ENCODE measurements at regions not wholly inside any gene's neighbourhood (a gene's known extent, or its start where the extent isn't known, plus 50 kb on each side); places are given as distances from the start of the nearest gene placed in this dataset.

DNA sequence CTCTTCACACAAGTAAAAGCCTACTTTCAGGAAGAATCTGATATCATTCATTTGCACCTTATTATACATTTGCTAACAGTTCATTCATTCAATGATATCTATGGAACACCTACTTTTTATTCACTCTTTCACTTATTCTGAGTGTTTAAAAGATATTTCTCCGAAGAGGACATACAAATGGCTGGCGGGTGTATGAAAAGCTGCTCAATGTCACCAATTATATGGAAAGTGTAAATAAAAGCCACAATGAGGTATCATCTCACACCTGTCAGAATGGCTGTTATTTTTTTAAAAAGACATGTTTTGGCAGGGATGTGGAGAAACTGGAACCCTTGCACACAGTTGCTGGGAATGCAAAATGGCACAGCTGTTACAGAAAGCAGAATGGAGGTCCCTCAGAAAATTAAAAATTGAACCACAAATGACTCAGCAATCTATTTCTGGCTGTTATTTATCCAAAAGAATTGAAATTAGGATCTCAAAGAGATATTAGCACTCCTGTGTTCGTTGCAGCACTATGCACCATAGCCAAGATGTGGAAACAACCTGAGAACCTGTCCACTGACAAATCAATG lies 127.6 kb upstream of the IRS2 start:
- TF ChIP-seq CTCF (IDR thresholded peaks at IDR 0.05): no peak
- no peak for TF ChIP-seq POLR2A (IDR thresholded peaks at IDR 0.05)

Data from transverse colon (tissue), 3 donors.